ENCODE measurements at regions not wholly inside any gene's neighbourhood (a gene's known extent, or its start where the extent isn't known, plus 50 kb on each side); places are given as distances from the start of the nearest gene placed in this dataset.

DNA sequence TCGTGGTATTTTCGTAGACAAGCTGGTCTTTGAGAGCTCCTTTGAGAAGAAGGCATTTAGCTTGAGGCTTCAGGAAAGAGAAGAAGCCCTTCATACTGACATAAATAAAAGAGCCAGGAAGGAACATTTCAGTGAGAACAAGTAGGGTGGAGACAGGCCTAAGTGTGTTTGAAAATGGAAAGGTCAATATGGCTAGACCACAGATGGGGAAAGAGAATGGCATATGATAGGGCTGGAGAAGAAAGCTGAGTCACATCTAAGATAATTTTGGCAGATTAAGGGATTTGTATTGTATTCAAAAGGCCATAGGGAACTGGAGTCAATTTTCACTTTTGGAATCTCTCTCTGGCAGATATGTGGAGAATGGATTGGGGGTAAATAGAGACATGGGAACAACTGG is 374.9 kb downstream of the TMEM38B start:
- TF ChIP-seq POLR2AphosphoS5 (IDR thresholded peaks at IDR 0.05; ENCODE audit: low read depth, low read length) (no peak), SIN3A (IDR thresholded peaks at IDR 0.05; ENCODE audit: borderline replicate concordance, insufficient read depth, low read length) (no peak), TAF1 (IDR thresholded peaks at IDR 0.05; ENCODE audit: borderline replicate concordance, insufficient read depth, low read length) (no peak), FOXP2 (optimal IDR thresholded peaks at IDR 0.05; ENCODE audit: borderline replicate concordance, extremely low read depth, extremely low read length, insufficient read depth) (no peak)
- TF ChIP-seq, protein P1, sequence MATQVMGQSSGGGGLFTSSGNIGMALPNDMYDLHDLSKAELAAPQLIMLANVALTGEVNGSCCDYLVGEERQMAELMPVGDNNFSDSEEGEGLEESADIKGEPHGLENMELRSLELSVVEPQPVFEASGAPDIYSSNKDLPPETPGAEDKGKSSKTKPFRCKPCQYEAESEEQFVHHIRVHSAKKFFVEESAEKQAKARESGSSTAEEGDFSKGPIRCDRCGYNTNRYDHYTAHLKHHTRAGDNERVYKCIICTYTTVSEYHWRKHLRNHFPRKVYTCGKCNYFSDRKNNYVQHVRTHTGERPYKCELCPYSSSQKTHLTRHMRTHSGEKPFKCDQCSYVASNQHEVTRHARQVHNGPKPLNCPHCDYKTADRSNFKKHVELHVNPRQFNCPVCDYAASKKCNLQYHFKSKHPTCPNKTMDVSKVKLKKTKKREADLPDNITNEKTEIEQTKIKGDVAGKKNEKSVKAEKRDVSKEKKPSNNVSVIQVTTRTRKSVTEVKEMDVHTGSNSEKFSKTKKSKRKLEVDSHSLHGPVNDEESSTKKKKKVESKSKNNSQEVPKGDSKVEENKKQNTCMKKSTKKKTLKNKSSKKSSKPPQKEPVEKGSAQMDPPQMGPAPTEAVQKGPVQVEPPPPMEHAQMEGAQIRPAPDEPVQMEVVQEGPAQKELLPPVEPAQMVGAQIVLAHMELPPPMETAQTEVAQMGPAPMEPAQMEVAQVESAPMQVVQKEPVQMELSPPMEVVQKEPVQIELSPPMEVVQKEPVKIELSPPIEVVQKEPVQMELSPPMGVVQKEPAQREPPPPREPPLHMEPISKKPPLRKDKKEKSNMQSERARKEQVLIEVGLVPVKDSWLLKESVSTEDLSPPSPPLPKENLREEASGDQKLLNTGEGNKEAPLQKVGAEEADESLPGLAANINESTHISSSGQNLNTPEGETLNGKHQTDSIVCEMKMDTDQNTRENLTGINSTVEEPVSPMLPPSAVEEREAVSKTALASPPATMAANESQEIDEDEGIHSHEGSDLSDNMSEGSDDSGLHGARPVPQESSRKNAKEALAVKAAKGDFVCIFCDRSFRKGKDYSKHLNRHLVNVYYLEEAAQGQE (IDR thresholded peaks at IDR 0.05; ENCODE audit: insufficient read depth in 1 of 2, low read depth in 2 of 2, low read length in 2 of 2), result no peak

DNA sequence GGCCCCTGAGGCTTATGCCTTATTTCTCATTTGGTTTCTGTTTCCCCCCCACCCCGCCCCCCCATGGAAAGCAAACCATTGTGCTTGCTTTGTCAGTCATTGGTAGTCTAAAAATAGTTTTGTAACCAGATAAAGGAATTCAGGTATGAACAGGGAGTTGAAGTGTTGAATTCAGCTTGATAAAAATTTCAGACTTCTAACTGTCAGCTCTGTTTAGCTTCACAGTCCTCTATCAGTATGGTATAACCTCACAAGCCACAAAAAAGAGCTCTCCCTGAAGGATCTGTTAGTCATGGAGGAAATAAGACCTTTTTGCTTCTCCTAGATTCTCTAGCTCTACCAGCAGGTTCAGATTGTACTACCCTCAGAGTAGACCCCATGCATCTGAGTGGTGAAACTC is 378.1 kb downstream of the TMEM38B start:
- TF ChIP-seq POLR2AphosphoS5 (IDR thresholded peaks at IDR 0.05; ENCODE audit: low read depth, low read length) (no peak), SIN3A (IDR thresholded peaks at IDR 0.05; ENCODE audit: borderline replicate concordance, insufficient read depth, low read length) (no peak), TAF1 (IDR thresholded peaks at IDR 0.05; ENCODE audit: borderline replicate concordance, insufficient read depth, low read length) (no peak), FOXP2 (optimal IDR thresholded peaks at IDR 0.05; ENCODE audit: borderline replicate concordance, extremely low read depth, extremely low read length, insufficient read depth) (no peak)
- TF ChIP-seq, protein P1 (IDR thresholded peaks at IDR 0.05; ENCODE audit: insufficient read depth in 1 of 2, low read depth in 2 of 2, low read length in 2 of 2), result no peak

DNA sequence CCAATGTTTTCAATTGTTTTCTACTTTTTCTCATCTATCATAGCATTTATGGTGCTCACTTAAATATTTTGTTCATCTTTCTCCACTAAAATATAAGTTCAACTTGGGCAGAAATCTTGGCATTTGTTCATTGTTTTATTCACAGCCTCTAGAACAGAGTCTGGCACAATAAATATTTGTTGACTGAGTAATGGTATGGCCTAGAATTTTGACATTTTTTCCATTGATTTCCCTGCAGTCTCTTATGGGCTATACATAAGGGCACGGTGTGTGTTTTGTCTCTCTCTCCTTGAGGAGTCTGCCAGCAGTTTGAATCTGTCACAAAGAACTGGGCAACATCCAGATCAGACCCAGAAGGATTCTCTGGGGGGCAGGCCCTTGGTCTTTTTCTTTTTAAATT is 379.7 kb downstream of the TMEM38B start:
- TF ChIP-seq TAF1 (IDR thresholded peaks at IDR 0.05; ENCODE audit: borderline replicate concordance, insufficient read depth, low read length) (no peak), FOXP2 (optimal IDR thresholded peaks at IDR 0.05; ENCODE audit: borderline replicate concordance, extremely low read depth, extremely low read length, insufficient read depth) (no peak)

- TF ChIP-seq SIN3A (IDR thresholded peaks at IDR 0.05; ENCODE audit: borderline replicate concordance, insufficient read depth, low read length) (no peak), POLR2AphosphoS5 (IDR thresholded peaks at IDR 0.05; ENCODE audit: low read depth, low read length) (no peak), TAF1 (IDR thresholded peaks at IDR 0.05; ENCODE audit: borderline replicate concordance, insufficient read depth, low read length) (no peak), FOXP2 (optimal IDR thresholded peaks at IDR 0.05; ENCODE audit: borderline replicate concordance, extremely low read depth, extremely low read length, insufficient read depth) (no peak)
- TF ChIP-seq, protein P1 (IDR thresholded peaks at IDR 0.05; ENCODE audit: insufficient read depth in 1 of 2, low read depth in 2 of 2, low read length in 2 of 2), result no peak
Observed at GRCh38 chr9:106075236-106075959, 381.1 kb downstream of the TMEM38B start.

- TF ChIP-seq FOXP2 (optimal IDR thresholded peaks at IDR 0.05; ENCODE audit: borderline replicate concordance, extremely low read depth, extremely low read length, insufficient read depth) (no peak), SIN3A (IDR thresholded peaks at IDR 0.05; ENCODE audit: borderline replicate concordance, insufficient read depth, low read length) (no peak), POLR2AphosphoS5 (IDR thresholded peaks at IDR 0.05; ENCODE audit: low read depth, low read length) (no peak), TAF1 (IDR thresholded peaks at IDR 0.05; ENCODE audit: borderline replicate concordance, insufficient read depth, low read length) (no peak)
- TF ChIP-seq, protein P1 (IDR thresholded peaks at IDR 0.05; ENCODE audit: insufficient read depth in 1 of 2, low read depth in 2 of 2, low read length in 2 of 2), result no peak
Observed at GRCh38 chr9:106075960-106076327, 381.6 kb downstream of the TMEM38B start.

Data from PFSK-1 (cell line).